ENCODE measurements at regions not wholly inside any gene's neighbourhood (a gene's known extent, or its start where the extent isn't known, plus 50 kb on each side); places are given as distances from the start of the nearest gene placed in this dataset.

DNA sequence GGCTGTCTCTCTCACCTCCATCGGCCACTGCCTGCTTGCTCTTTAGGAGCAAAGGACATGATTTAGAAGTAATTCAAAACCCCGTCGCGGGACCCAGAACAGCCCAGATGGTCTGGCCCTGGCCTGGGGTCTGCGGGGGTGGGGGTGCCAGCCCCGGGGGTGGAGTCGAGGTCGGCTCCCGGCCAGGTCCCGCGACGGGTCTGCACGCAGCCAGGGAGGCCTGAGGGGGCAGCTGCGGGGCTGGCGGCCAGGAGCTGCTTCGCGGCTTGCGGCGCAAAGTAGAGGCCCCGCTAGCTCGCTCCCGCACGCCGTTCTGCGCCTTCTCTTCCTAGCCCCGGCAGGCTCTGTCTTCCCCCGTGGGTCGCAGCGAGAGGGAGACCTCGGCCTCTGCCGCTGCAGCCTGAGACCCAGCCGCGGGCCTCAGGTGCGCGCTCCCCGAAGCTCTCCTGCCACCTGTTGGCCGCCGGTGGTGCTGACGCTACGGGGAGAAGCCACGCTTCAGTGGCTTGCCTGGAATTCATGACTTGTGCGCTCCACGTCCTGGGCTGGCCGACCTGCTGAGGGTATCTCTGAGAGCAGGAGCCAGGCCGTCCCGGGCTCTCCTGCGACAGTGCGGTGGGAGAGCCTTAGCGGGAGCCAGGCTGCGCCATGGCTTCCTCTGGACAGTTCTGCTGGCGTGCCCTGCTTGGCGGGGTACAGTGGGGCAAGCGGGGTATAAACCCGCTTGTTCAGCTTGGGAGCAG lies 157.2 kb upstream of the PITX1 start (continued):
- peak; percentile 90; the same call in 1 of the 2 replicates for TF ChIP-seq CBFB (CRISPR knock-in tag; IDR thresholded peaks at IDR 0.05)
- TF ChIP-seq MIER3 (CRISPR knock-in tag; IDR thresholded peaks at IDR 0.05; ENCODE audit: borderline replicate concordance) = peak; percentile 54; the same call in 1 of the 2 replicates
- TF ChIP-seq, protein P1, sequence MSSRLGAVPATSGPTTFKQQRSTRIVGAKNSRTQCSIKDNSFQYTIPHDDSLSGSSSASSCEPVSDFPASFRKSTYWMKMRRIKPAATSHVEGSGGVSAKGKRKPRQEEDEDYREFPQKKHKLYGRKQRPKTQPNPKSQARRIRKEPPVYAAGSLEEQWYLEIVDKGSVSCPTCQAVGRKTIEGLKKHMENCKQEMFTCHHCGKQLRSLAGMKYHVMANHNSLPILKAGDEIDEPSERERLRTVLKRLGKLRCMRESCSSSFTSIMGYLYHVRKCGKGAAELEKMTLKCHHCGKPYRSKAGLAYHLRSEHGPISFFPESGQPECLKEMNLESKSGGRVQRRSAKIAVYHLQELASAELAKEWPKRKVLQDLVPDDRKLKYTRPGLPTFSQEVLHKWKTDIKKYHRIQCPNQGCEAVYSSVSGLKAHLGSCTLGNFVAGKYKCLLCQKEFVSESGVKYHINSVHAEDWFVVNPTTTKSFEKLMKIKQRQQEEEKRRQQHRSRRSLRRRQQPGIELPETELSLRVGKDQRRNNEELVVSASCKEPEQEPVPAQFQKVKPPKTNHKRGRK (CRISPR knock-in tag; IDR thresholded peaks at IDR 0.05) = no peak; the same call in 1 of the 2 replicates
- no peak for TF ChIP-seq CC2D1A (CRISPR knock-in tag; IDR thresholded peaks at IDR 0.05)
- no peak for TF ChIP-seq FOXA1 (IDR thresholded peaks at IDR 0.05)
- no peak for TF ChIP-seq FOXA1 (CRISPR knock-in tag; IDR thresholded peaks at IDR 0.05)
- TF ChIP-seq SPEN (CRISPR knock-in tag; IDR thresholded peaks at IDR 0.05; ENCODE audit: low read depth) = peak; percentile 58; the same call in 1 of the 2 replicates
- TF ChIP-seq, protein P2, sequence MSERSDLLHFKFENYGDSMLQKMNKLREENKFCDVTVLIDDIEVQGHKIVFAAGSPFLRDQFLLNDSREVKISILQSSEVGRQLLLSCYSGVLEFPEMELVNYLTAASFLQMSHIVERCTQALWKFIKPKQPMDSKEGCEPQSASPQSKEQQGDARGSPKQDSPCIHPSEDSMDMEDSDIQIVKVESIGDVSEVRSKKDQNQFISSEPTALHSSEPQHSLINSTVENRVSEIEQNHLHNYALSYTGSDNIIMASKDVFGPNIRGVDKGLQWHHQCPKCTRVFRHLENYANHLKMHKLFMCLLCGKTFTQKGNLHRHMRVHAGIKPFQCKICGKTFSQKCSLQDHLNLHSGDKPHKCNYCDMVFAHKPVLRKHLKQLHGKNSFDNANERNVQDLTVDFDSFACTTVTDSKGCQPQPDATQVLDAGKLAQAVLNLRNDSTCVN (CRISPR knock-in tag; IDR thresholded peaks at IDR 0.05; ENCODE audit: borderline replicate concordance) = peak; percentile 31; the same call in 1 of the 2 replicates
- TF ChIP-seq GATA4 (IDR thresholded peaks at IDR 0.05; ENCODE audit: borderline replicate concordance, low read depth) = no peak
- peak; percentile 57; the same call in 1 of the 2 replicates for TF ChIP-seq BHLHE40 (IDR thresholded peaks at IDR 0.05; ENCODE audit: low read length)
- 0 out of 2 replicates have a peak, but pooled peaks have one; percentile 75 for TF ChIP-seq ZNF772 (CRISPR knock-in tag; IDR thresholded peaks at IDR 0.05)
- TF ChIP-seq, protein P3, sequence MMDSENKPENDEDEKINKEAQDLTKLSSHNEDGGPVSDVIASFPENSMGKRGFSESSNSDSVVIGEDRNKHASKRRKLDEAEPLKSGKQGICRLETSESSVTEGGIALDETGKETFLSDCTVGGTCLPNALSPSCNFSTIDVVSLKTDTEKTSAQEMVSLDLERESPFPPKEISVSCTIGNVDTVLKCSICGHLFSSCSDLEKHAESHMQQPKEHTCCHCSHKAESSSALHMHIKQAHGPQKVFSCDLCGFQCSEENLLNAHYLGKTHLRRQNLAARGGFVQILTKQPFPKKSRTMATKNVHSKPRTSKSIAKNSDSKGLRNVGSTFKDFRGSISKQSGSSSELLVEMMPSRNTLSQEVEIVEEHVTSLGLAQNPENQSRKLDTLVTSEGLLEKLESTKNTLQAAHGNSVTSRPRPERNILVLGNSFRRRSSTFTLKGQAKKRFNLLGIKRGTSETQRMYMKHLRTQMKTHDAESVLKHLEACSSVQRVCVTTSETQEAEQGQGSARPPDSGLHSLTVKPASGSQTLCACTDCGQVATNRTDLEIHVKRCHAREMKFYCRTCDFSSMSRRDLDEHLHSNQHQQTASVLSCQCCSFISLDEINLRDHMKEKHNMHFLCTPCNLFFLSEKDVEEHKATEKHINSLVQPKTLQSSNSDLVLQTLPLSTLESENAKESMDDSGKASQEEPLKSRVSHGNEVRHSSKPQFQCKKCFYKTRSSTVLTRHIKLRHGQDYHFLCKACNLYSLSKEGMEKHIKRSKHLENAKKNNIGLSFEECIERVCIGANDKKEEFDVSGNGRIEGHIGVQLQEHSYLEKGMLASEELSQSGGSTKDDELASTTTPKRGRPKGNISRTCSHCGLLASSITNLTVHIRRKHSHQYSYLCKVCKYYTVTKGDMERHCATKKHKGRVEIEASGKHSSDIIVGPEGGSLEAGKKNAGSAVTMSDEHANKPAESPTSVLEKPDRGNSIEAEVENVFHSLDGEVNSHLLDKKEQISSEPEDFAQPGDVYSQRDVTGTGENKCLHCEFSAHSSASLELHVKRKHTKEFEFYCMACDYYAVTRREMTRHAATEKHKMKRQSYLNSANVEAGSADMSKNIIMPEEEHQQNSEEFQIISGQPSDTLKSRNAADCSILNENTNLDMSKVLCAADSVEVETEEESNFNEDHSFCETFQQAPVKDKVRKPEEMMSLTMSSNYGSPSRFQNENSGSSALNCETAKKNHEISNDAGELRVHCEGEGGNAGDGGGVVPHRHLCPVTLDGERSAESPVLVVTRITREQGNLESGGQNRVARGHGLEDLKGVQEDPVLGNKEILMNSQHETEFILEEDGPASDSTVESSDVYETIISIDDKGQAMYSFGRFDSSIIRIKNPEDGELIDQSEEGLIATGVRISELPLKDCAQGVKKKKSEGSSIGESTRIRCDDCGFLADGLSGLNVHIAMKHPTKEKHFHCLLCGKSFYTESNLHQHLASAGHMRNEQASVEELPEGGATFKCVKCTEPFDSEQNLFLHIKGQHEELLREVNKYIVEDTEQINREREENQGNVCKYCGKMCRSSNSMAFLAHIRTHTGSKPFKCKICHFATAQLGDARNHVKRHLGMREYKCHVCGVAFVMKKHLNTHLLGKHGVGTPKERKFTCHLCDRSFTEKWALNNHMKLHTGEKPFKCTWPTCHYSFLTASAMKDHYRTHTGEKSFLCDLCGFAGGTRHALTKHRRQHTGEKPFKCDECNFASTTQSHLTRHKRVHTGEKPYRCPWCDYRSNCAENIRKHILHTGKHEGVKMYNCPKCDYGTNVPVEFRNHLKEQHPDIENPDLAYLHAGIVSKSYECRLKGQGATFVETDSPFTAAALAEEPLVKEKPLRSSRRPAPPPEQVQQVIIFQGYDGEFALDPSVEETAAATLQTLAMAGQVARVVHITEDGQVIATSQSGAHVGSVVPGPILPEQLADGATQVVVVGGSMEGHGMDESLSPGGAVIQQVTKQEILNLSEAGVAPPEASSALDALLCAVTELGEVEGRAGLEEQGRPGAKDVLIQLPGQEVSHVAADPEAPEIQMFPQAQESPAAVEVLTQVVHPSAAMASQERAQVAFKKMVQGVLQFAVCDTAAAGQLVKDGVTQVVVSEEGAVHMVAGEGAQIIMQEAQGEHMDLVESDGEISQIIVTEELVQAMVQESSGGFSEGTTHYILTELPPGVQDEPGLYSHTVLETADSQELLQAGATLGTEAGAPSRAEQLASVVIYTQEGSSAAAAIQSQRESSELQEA (CRISPR knock-in tag; IDR thresholded peaks at IDR 0.05; ENCODE audit: not compliant biosample characterization) = no peak
- no peak for TF ChIP-seq ZBTB3 (CRISPR knock-in tag; IDR thresholded peaks at IDR 0.05; ENCODE audit: borderline replicate concordance, low read depth)
- TF ChIP-seq FOXP1 (IDR thresholded peaks at IDR 0.05) = no peak
- TF ChIP-seq FOXP1 (CRISPR knock-in tag; IDR thresholded peaks at IDR 0.05) = no peak
- TF ChIP-seq KDM5B (CRISPR knock-in tag; IDR thresholded peaks at IDR 0.05; ENCODE audit: borderline replicate concordance) = peak; percentile 90
- TF ChIP-seq ZNF367 (CRISPR knock-in tag; IDR thresholded peaks at IDR 0.05; ENCODE audit: borderline replicate concordance) = no peak
- TF ChIP-seq PAX8 (CRISPR knock-in tag; IDR thresholded peaks at IDR 0.05; ENCODE audit: borderline replicate concordance) = 0 out of 2 replicates have a peak, but pooled peaks have one; percentile 34
- TF ChIP-seq HNF4G (IDR thresholded peaks at IDR 0.05; ENCODE audit: borderline replicate concordance, low read depth, low read length) = no peak
- peak; percentile 72; the same call in 1 of the 2 replicates for TF ChIP-seq HNF4G (CRISPR knock-in tag; IDR thresholded peaks at IDR 0.05; ENCODE audit: borderline replicate concordance, low read depth)

All from HepG2 (cell line).